Prostate gland (tissue), 2 donors: ENCODE measurements at regions not wholly inside any gene's neighbourhood (a gene's known extent, or its start where the extent isn't known, plus 50 kb on each side); places are given as distances from the start of the nearest gene placed in this dataset.

Experiments
- POLR2A ChIP-seq: fragments of 450-650 bp; IDR thresholded peaks from one replicate; pipeline ENCODE4 v1.6.1; 2016; ENCODE audit warnings: antibody characterized with exemption, mild to moderate bottlenecking
- TF ChIP-seq, protein P1 (sequence below), 4 experiments: fragments of 200-600 bp in 2 of 4; fragments of 450-650 bp in 2 of 4; sonication (generic) in 2 of 4; IDR thresholded peaks; 1 replicate in 3 of 4; 2 replicates in 1 of 4; pipeline ENCODE4 v1.5.1; 2016 to 2019; ENCODE audit warnings: antibody characterized with exemption in 4 of 4, mild to moderate bottlenecking in 2 of 4, moderate library complexity in 2 of 4

DNA sequence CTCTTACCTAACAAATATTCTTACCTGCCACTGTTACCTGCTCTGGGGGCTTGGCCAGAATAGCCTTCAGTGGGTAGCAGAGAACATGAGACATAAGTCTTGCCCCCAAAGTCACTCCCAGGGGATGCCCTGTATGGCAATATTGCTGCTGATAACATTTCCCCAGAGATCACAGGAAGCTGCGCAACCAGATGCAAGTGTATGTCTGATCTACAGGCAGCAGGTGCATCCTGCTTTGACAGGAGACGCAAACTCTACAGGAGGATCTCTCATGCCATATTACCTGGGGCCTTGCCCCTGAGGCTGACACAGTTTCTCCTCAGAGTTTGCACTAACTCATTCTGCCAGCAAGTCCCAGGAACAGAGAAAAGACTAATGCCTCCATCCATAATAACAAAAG lies 174.4 kb upstream of the LPP start:
- TF ChIP-seq, protein P1, sequence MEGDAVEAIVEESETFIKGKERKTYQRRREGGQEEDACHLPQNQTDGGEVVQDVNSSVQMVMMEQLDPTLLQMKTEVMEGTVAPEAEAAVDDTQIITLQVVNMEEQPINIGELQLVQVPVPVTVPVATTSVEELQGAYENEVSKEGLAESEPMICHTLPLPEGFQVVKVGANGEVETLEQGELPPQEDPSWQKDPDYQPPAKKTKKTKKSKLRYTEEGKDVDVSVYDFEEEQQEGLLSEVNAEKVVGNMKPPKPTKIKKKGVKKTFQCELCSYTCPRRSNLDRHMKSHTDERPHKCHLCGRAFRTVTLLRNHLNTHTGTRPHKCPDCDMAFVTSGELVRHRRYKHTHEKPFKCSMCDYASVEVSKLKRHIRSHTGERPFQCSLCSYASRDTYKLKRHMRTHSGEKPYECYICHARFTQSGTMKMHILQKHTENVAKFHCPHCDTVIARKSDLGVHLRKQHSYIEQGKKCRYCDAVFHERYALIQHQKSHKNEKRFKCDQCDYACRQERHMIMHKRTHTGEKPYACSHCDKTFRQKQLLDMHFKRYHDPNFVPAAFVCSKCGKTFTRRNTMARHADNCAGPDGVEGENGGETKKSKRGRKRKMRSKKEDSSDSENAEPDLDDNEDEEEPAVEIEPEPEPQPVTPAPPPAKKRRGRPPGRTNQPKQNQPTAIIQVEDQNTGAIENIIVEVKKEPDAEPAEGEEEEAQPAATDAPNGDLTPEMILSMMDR (IDR thresholded peaks at IDR 0.05), result no peak
- TF ChIP-seq POLR2A, result no peak
